Tibial nerve (tissue), 4 donors: ENCODE measurements at regions not wholly inside any gene's neighbourhood (a gene's known extent, or its start where the extent isn't known, plus 50 kb on each side); places are given as distances from the start of the nearest gene placed in this dataset.
A peak's percentile ranks its signal among the peaks of the same experiment; 100 is the strongest.

Experiments used
- DNase-seq, 2 donors: peaks; one replicate each; pipeline ENCODE4 v3.0.0-alpha.2; 2019; ENCODE audit warnings: low spot score in 2 of 2
- H3K27ac ChIP-seq, 4 donors: fragments of 200-600 bp; sonication (generic) in 3 of 4; one replicate each; pipeline ENCODE4 v1.5.1; 2017 to 2019; ENCODE audit warnings: mild to moderate bottlenecking in 1 of 4
- H3K27me3 ChIP-seq, 2 donors: fragments of 200-600 bp; sonication (generic) in 1 of 2; one replicate each; pipeline versions ENCODE4 v1.5.1 to v1.6.0; 2017 to 2019
- H3K36me3 ChIP-seq, 3 donors: fragments of 200-600 bp; sonication (generic); one replicate each; pipeline ENCODE4 v1.5.1; 2018 to 2019
- H3K4me1 ChIP-seq, 4 donors: fragments of 200-600 bp; sonication (generic) in 3 of 4; one replicate each; pipeline ENCODE4 v1.5.1; 2017 to 2019
- H3K4me3 ChIP-seq, 4 donors: fragments of 200-600 bp; sonication (generic) in 3 of 4; one replicate each; pipeline ENCODE4 v1.5.1; 2017 to 2019; ENCODE audit warnings: mild to moderate bottlenecking in 1 of 4, moderate library complexity in 1 of 4
- H3K9me3 ChIP-seq, 4 donors: fragments of 200-600 bp; sonication (generic) in 3 of 4; one replicate each; pipeline ENCODE4 v1.5.1; 2017 to 2019
- CTCF ChIP-seq, 5 experiments: fragments of 200-600 bp in 3 of 5; fragments of 450-650 bp in 2 of 5; sonication (generic) in 3 of 5; IDR thresholded peaks; one replicate each; pipeline ENCODE4 v1.5.1; 2016 to 2019; ENCODE audit warnings: antibody characterized with exemption in 5 of 5, mild to moderate bottlenecking in 3 of 5, moderate library complexity in 2 of 5
- EP300 ChIP-seq, 2 donors: sonication (generic); formaldehyde crosslinking; IDR thresholded peaks; one replicate each; pipeline ENCODE4 v1.6.1; 2017; ENCODE audit warnings: antibody characterized with exemption in 2 of 2, mild to moderate bottlenecking in 1 of 2
- POLR2A ChIP-seq, 2 donors: fragments of 450-650 bp; IDR thresholded peaks; one replicate each; pipeline ENCODE4 v1.6.1; 2017; ENCODE audit warnings: antibody characterized with exemption in 2 of 2, mild to moderate bottlenecking in 2 of 2, moderate library complexity in 2 of 2
- WGBS, 2 donors: methylation state at CpG; one replicate each; pipeline ENCODE4 v1.1.5; 2018; 5-methylcytosine and 5-hydroxymethylcytosine counted together

GRCh38 chr1:14253676-14254075 is 344.8 kb upstream of the KAZN start:
- Histone ChIP-seq H3K36me3 (no peaks in the 10 kb centered on the region), H3K27ac (no peak overlapping the region), H3K27me3 (no peaks in the 10 kb centered on the region), H3K4me1 (peaks cover 0 to 7% (median 0%) of the 10 kb centered on the region in 4 donors), H3K9me3 (peaks cover 0 to 6% (median 0%) of the 10 kb centered on the region in 4 donors), H3K4me3 (no peak overlapping the region)
- TF ChIP-seq CTCF (IDR thresholded peaks at IDR 0.05) (no peak), POLR2A (IDR thresholded peaks at IDR 0.05) (no peak), EP300 (IDR thresholded peaks at IDR 0.05) (no peak)
- DNase-seq = no peak
- WGBS, 2 donors = 57 to 68% methylated on average over 7 of the region's 7 CpGs

GRCh38 chr1:14254251-14254650 is 344.2 kb upstream of the KAZN start:
- Histone ChIP-seq H3K9me3 (peaks cover 0 to 6% (median 0%) of the 10 kb centered on the region in 4 donors), H3K27ac (no peak overlapping the region), H3K27me3 (no peaks in the 10 kb centered on the region), H3K4me3 (no peak overlapping the region), H3K36me3 (no peaks in the 10 kb centered on the region), H3K4me1 (peaks cover 0 to 7% (median 0%) of the 10 kb centered on the region in 4 donors)
- DNase-seq = no peak
- TF ChIP-seq POLR2A (IDR thresholded peaks at IDR 0.05) (no peak), CTCF (IDR thresholded peaks at IDR 0.05) (no peak), EP300 (IDR thresholded peaks at IDR 0.05) (no peak)
- WGBS, 2 donors = 16 to 17% methylated on average over 6 of the region's 6 CpGs

GRCh38 chr1:14255233-14255632 is 343.3 kb upstream of the KAZN start:
- no peak for TF ChIP-seq CTCF (IDR thresholded peaks at IDR 0.05)
- TF ChIP-seq POLR2A (IDR thresholded peaks at IDR 0.05) = no peak
- TF ChIP-seq EP300 (IDR thresholded peaks at IDR 0.05) = no peak
- Histone ChIP-seq H3K9me3 (peaks cover 0 to 6% (median 0%) of the 10 kb centered on the region in 4 donors), H3K4me1 (peaks cover 0 to 14% (median 0%) of the 10 kb centered on the region in 4 donors), H3K4me3 (no peak overlapping the region), H3K36me3 (no peaks in the 10 kb centered on the region), H3K27me3 (no peaks in the 10 kb centered on the region), H3K27ac (no peak overlapping the region)
- no peak for DNase-seq
- 79 to 87% methylated on average over 3 of the region's 3 CpGs for WGBS, 2 donors

GRCh38 chr1:14255711-14256110 is 342.8 kb upstream of the KAZN start:
- TF ChIP-seq EP300 (IDR thresholded peaks at IDR 0.05) (no peak), CTCF (IDR thresholded peaks at IDR 0.05) (no peak), POLR2A (IDR thresholded peaks at IDR 0.05) (no peak)
- no peaks in the 10 kb centered on the region for H3K36me3 ChIP-seq
- no peak overlapping the region for H3K4me3 ChIP-seq
- DNase-seq = no peak
- H3K27me3 ChIP-seq = no peaks in the 10 kb centered on the region
- WGBS, 2 donors = 64 to 70% methylated on average over 2 of the region's 2 CpGs
- no peak overlapping the region for H3K27ac ChIP-seq
- H3K9me3 ChIP-seq = peaks cover 0 to 6% (median 0%) of the 10 kb centered on the region in 4 donors
- H3K4me1 ChIP-seq = peaks cover 0 to 14% (median 0%) of the 10 kb centered on the region in 4 donors

GRCh38 chr1:14259191-14259757 is 339.2 kb upstream of the KAZN start:
- peak overlapping the region in 1 of 4 donors; percentile 56 for H3K27ac ChIP-seq

More at GRCh38 chr1:14259191-14259757, 339.2 kb upstream of the KAZN start:
- Histone ChIP-seq H3K9me3 (peaks cover 0 to 6% (median 0%) of the 10 kb centered on the region in 4 donors), H3K27me3 (no peaks in the 10 kb centered on the region), H3K4me1 (peaks cover 0 to 9% (median 0%) of the 10 kb centered on the region in 4 donors), H3K36me3 (no peaks in the 10 kb centered on the region), H3K4me3 (no peak overlapping the region)
- WGBS, 2 donors = 59 to 62% methylated on average over 10 to 13 of the region's 13 CpGs
- peak; percentile 80 to 93 for DNase-seq
- TF ChIP-seq CTCF (IDR thresholded peaks at IDR 0.05) = no peak
- no peak for TF ChIP-seq POLR2A (IDR thresholded peaks at IDR 0.05)
- TF ChIP-seq EP300 (IDR thresholded peaks at IDR 0.05) = peak in 1 of 2 donors; percentile 84
